Ureter (tissue), 1 donor: ENCODE measurements at regions not wholly inside any gene's neighbourhood (a gene's known extent, or its start where the extent isn't known, plus 50 kb on each side); places are given as distances from the start of the nearest gene placed in this dataset.
A peak's percentile ranks its signal among the peaks of the same experiment; 100 is the strongest.

Experiments used
- DNase-seq: peaks from one replicate; pipeline ENCODE4 v3.0.0-alpha.2; 2020; ENCODE audit warnings: low spot score
- donor health status: DM: yes; HTN: yes; CAD: no.

GRCh38 chr3:71893702-71894479, 108.9 kb upstream of the PROK2 start:
- no peak for DNase-seq

DNA sequence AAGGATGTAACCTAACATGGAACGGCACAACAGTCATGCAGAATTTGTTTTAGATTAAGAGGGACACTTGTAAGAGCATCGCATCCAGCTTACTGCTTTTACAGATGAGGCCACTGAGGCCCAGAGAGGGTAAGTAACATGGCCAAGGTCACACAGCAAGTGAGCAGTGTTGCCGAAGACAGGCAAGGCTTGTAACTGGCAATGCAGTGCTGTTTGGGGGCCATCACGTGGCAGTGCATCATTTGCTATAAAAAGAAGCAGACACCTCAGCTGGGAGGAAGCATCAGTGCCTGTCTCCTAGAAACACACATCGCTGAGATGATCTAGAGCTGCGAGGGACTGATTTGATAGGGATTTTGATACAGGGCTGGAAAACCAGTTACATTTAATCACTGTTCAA, 108.2 kb upstream of the PROK2 start:
- no peak for DNase-seq

DNA sequence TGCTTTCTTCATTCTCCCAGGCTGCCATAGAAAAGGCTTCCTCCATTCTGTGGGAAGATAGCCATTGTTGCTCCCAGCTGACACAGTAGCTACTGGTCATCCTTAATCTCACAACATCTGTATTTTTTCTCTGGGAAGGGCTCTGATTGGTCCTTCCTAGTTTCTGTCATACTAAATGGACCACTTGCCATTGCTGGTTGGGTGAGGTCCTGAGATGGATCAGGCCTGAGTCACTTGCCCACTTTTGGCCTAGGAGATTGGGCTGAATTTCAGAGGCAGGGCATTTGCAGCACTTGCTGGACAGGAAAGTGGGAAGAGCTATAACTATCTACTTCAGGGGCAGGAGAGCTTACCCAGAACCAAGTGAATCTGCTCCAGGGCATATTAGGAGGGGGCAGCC, 106.5 kb upstream of the PROK2 start:
- no peak for DNase-seq

DNA sequence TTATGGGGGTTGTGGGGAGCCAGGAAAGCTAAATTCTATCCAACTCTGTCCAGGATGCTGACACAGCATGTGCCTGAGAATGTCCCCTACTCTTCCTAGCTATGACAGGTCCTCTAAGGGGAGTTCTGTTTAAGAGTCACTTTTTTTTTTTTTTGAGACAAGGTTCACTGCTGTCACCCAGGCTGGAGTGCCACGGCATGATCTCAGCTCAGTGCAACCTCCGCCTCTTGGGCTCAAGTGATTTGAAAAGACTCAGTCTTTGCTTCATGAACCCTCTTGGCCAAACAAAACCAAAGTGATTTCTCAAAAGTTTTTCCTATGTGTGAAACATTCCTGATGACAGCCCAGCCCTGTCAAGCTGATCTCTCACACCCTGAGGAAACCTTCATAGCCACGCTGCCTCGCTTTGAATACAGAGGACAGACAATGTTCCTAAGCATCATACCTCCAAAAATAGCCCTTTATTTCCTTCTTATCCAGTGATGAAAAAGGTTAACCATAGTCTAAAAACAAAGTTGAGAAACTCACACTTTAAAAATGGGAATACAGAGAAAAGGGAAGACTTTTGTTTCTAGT, 105.5 kb upstream of the PROK2 start:
- DNase-seq, result no peak

DNA sequence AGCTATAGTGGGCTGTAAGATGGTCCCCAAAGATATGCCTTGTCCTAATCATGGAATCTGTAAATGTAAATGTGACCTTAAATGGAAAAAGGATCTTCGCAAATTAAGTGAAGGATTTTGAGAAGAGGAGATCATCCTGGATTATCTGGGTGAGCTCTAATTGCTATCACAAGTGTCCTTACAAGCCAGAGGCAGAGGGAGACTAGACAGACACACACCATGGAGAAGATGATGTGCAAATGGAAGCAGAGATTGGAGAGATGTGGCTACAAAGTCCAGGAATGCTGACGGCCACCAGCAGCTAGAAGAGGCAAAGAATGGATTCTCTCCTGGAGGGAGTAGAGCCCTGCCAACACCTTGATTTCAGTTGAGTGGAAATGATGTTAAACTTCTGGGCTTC, 102.3 kb upstream of the PROK2 start:
- DNase-seq, result no peak

GRCh38 chr3:71885006-71885405, 100.1 kb upstream of the PROK2 start:
- no peak for DNase-seq

GRCh38 chr3:71881732-71882131, 96.8 kb upstream of the PROK2 start:
- no peak for DNase-seq

DNA sequence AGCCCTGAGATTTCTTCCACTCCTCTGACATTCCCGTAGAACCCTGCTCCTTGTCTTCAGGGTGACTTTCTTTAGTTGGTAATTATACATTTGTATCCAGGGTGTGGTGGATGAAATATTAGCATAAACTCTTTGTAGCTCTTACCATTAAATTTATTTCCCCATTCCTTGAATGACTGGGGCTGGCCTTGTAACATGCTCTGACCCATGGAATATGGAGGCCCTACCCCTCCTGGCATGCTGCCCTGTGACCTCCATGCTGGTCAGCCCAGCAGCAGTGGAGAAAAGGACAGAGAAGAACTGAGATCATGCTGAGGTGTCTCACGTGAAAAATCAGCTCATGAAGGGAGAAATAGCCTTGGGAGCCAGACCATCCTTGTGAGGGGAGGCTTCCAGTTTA, 96.1 kb upstream of the PROK2 start:
- DNase-seq, result no peak

DNA sequence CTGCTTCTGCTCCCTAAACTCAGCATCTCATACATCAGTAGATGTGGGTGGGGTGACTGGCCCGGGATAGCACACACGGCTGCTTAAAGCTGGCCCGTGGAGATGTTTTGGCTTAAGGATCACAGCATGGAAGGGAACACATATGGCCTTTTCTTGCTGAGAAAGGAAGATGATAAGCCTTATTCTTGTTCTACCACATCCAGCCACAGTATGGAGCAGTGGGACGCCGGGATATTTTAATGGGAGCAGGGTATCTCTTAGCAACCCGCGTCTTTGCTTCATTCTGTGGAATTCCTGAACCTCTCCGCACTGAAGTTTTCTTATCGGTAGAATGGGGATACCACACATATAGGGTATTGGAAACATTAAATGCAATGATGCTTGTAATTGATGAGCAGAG, 94.1 kb upstream of the PROK2 start:
- no peak for DNase-seq

DNA sequence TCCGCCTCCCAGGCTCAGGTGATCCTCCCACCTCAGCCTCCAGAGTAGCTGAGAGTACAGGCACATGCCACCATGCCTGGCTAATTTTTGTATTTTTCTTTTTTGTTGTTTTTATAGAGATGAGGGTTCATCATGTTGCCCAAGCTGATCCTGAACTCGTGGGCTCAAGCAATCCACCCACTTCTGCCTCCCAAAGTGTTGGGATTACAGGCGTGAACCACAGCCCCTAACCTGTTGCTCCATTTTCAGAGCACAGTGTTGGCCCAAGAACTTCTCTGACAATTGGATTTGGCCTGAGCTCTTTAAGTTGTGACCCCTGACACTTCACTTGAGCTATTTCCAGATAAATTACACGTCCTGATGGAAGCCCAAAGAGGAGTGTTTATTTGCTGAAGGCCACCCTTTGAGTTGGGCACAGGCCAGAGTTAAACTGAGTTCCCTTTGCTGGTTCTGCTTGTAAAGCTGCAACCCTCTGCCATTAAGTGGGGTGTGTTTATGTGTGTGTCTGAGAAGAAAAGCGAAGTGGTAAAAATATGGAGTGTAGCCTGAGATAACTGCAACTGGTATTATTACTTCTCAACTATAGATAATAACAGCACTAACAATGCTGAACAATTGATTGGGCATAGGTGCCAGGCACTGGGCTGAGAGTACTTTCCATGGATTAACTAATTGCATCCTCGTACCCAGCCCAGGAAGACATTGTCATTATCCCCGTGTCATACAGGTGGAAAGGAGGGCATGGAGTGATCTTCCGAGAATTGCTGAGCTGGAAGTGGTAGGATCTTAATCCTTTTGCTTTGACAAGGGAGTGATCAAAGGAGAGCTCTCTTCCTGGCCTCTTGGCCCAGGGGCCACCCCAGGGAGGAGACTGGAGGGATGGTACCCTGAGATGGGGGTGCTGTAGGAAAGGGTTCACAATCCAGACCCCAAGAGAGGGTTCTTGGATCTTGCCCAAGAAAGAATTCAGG, 91.5 kb upstream of the PROK2 start:
- DNase-seq, result no peak

- peak; percentile 83 for DNase-seq
Measured at GRCh38 chr3:71875461-71875947, 90.6 kb upstream of the PROK2 start.

- DNase-seq, result no peak
Measured at GRCh38 chr3:71874618-71875017, 89.7 kb upstream of the PROK2 start.

DNA sequence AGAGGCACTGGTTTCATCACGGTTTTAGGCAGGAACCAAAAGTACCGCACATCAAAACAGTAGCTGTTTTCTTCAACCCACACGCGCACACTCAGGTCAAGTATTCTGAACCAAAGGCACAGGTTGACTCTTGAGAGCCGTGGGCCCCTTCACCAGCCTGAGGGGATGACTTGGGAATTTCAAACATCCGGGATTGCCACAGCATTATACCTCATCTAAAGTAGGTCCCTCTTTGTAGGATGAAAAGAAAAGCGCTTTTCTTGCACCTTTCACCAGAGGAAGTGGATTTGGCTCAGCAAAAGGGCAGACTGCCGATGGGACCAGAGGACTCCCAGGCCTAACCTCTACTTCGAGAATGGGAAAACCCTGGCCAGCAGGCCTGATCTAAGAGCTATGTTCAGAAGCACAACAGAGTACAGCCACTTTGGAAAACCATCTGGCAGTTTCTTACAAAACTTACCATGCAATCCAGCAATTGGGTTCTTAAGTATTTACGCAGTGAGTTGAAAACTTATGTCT, 88.2 kb upstream of the PROK2 start:
- no peak for DNase-seq

- DNase-seq, result no peak
Measured at GRCh38 chr3:71872256-71872655, 87.3 kb upstream of the PROK2 start.

DNA sequence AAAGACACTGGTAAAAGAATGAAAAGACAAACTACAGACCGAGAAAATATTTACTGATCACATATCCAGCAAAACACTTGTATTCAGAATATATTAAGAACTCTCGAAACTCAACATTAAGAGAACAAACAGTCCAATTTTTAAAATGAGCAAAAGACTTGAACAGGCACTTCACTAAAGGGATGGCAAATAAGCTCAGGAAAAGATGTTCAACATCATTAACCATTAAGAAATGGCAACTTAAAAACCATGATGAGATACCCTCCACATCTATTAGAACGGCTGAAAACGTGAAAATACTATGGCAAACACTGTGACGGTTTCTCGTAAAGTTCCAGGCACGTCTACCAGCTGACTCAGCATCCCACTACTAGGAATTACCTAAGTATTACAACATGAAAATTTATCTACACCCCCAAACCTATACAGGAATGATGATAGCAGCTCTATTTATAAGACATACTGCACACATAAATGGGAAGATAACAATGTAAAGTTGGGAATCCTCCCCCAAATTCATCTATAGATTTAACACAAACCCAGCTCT, 86.1 kb upstream of the PROK2 start:
- DNase-seq, result no peak

DNA sequence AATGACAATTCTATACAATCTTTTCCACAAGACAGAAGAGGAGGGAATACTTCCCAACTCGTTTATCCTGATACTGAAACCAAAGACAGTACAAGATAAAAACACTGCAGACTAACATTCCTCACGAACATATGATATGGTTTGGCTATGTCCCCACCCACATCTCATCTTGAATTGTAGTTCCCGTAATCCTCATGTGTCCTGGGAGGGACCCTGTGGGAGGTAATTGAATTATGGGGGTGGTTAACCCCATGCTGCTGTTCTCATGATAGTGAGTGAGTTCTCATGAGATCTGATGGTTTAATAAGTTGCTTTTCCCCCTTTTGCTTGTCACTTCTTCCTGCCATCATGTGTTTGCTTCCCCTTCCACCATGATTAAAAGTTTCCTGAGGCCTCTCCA, 83.9 kb upstream of the PROK2 start:
- no peak for DNase-seq

GRCh38 chr3:71865727-71866126, 80.8 kb upstream of the PROK2 start:
- DNase-seq, result no peak

GRCh38 chr3:71863563-71864190, 78.7 kb upstream of the PROK2 start:
- no peak for DNase-seq

DNA sequence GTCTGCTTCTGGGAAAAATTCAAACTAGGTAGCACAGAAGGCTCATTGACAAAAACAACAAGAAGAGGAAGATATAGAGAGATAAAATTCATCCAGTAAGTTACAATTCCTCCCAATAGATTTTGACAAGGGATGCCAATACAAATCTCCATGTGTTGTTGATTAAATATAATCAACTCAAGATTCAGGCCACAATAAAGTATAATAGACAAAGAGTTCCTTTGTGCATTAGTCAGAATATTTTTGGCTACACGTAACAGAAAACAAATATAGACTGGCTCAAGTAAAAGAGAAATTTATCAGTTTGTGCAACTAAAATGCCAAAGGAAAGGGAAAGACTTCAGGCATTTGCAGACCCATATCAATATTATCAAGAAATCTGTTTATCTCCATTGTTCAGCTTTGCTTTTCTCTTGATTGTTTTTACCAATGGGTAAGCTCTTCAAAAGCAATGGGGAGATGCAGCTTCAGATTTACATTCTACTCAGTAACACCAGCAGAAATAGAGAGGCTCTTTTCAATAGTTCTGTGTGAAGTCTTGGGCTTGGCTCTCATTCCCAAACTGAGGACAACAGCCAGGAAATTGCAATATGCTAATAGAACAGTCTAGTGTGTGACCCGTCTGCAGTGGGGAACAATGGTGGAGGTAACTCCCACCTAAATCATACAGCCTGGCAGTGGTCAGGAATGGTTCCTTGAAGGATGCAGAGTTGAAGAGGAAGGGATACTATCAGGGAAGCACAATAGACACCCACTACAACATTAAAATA, 77.6 kb upstream of the PROK2 start:
- DNase-seq, result no peak

- DNase-seq, result no peak
Measured at GRCh38 chr3:71859123-71859519, 74.2 kb upstream of the PROK2 start.
